Stomach (tissue), 4 donors: ENCODE measurements at regions not wholly inside any gene's neighbourhood (a gene's known extent, or its start where the extent isn't known, plus 50 kb on each side); places are given as distances from the start of the nearest gene placed in this dataset.

Experiments
- POLR2A ChIP-seq, 4 donors: fragments of 450-650 bp; IDR thresholded peaks; one replicate each; pipeline ENCODE4 v1.6.1; 2016; ENCODE audit warnings: antibody characterized with exemption in 4 of 4, control low read depth in 2 of 4, mild to moderate bottlenecking in 1 of 4, moderate library complexity in 1 of 4
- TF ChIP-seq, protein P1 (sequence below), 7 experiments: fragments of 450-650 bp in 4 of 7; fragments of 200-600 bp in 3 of 7; sonication (generic) in 3 of 7; IDR thresholded peaks; one replicate each; pipeline ENCODE4 v1.5.1; 2016 to 2019; ENCODE audit warnings: antibody characterized with exemption in 7 of 7, control low read depth in 2 of 7, mild to moderate bottlenecking in 1 of 7

DNA sequence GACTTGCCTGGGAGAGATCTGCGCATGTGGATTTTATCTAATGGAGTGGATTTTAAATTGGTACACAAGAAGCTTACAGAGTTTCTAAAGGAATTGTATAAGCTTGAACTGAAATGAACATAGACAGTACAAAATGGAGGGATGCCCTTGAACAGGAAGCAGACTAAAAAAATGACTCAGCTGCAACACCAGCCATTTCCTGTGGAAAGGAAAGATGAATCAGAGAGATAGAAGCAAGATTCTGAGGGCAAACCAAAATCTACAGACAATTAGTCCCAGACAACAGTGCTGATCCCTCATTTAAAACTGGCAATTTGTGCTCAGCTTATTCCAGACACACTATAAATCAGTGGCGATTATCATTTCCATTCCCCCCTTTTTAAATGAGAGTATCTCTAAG, 114.6 kb upstream of the TCF21 start:
- TF ChIP-seq, protein P1, sequence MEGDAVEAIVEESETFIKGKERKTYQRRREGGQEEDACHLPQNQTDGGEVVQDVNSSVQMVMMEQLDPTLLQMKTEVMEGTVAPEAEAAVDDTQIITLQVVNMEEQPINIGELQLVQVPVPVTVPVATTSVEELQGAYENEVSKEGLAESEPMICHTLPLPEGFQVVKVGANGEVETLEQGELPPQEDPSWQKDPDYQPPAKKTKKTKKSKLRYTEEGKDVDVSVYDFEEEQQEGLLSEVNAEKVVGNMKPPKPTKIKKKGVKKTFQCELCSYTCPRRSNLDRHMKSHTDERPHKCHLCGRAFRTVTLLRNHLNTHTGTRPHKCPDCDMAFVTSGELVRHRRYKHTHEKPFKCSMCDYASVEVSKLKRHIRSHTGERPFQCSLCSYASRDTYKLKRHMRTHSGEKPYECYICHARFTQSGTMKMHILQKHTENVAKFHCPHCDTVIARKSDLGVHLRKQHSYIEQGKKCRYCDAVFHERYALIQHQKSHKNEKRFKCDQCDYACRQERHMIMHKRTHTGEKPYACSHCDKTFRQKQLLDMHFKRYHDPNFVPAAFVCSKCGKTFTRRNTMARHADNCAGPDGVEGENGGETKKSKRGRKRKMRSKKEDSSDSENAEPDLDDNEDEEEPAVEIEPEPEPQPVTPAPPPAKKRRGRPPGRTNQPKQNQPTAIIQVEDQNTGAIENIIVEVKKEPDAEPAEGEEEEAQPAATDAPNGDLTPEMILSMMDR (IDR thresholded peaks at IDR 0.05) = no peak
- no peak for TF ChIP-seq POLR2A (IDR thresholded peaks at IDR 0.05)
